Left colon (tissue), 2 donors: ENCODE measurements at regions not wholly inside any gene's neighbourhood (a gene's known extent, or its start where the extent isn't known, plus 50 kb on each side); places are given as distances from the start of the nearest gene placed in this dataset.

Experiments used
- ATAC-seq: fragments of 200-7000 bp; cut with Tn5 transposase; one replicate; pipeline ENCODE4 v1.9.1; 2020; ENCODE audit warnings: mild to moderate bottlenecking, moderate library complexity
- DNase-seq, 2 donors: peaks; one replicate each; pipeline ENCODE4 v3.0.0-alpha.2; 2020
- intact Hi-C, 2 donors: fragments of 100-400 bp; cut with DNase I in 1 of 2; cut with micrococcal nuclease in 1 of 2; formaldehyde crosslinking; loops; one replicate each; pipeline versions ENCODE4 v1.11.2 to v1.14.0; 2022; cut with DNase I, micrococcal nuclease
- donor health status: DM: no; HTN: no; CAD: no.
- donor health status: DM: yes; HTN: yes; CAD: no.

- no peak for ATAC-seq
- DNase-seq = no peak
- intact Hi-C loops = no loop called here
Observed at GRCh38 chr4:12242354-12242753, 813.7 kb upstream of the HS3ST1 start.

DNA sequence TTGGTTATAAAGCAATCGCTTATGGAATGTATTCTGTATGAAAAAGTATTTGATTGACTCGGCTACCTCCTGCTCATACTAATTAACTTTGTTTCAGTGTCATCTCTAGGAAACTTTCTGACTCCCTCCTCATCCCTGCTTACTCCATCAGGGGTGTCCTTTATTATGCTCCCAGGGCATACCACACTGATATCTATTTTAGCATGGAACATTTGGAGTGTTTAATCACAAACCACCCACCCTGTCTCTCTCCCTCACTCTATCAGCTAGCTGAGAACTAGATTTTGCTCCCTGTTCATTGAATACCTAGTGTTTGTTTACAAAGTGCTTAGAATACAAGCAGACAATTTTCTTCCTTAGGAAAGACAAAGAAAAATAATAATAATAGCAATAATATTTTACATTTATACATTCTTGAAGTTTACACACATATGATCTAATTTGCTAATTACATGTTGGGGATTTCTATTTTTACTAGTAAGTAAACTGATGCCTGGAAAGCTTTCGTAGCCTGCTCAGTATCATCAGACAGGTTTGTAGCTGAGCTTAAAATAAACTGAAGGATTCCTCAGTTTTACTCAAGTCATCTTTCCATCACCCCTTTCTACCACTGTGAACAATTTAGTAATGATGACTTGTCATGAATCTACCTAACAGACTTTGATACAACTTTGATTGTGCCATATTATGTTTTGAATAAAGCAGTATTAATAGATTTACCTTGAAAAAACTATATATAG, 811.4 kb upstream of the HS3ST1 start:
- ATAC-seq (no peak), DNase-seq (no peak)
- intact Hi-C loops = no loop called here

DNA sequence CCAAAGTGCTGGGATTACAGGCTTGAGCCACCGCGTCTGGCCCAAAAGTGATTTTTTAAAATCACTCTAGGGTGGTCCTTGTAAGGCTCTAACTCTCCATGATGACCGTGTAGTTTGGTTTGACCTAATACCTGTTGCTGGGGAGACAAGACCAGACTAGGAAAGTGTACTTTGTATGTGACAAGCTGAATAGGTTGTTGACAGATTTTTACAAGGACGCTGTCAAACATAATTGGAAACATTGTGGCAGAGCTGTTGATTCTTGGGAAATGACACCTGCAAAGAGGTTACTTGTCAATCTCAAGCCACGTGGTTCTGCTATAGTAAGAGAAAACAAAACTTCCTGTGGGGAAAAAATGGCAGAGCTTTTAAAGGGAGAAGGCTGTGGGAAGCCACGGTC, 802.4 kb upstream of the HS3ST1 start:
- intact Hi-C loops = no loop called here
- DNase-seq (no peak), ATAC-seq (no peak)

- DNase-seq = no peak
- intact Hi-C loops = no loop called here
- ATAC-seq = no peak
Observed at GRCh38 chr4:12221031-12221430, 792.3 kb upstream of the HS3ST1 start.

- DNase-seq = no peak
- intact Hi-C loops = no loop called here
Observed at GRCh38 chr4:12211636-12212035, 782.9 kb upstream of the HS3ST1 start.

GRCh38 chr4:12207396-12207795, 778.7 kb upstream of the HS3ST1 start:
- ATAC-seq (no peak), DNase-seq (no peak)
- intact Hi-C loops = no loop called here

More at GRCh38 chr4:12211636-12212035, 782.9 kb upstream of the HS3ST1 start:
- ATAC-seq = no peak

DNA sequence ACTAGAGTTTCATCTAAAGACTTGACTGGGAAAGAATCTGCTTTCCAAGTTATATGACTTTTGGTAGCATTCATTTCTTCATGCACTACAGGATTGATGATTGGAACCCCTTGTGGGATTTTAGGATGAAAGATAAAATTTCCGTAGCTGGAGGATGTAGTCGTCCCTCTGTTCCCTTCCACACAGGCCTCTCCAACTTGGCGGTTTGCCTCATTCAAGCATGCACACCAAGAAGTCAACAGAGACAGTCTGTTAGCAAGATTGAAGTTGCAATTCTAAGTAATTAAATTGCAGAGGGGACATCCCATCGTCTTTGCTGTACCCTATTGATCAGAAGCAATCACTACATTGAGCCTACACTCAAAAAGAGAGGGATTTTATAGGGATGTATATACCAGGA, 777.4 kb upstream of the HS3ST1 start:
- no peak for ATAC-seq
- intact Hi-C loops = no loop called here

GRCh38 chr4:12203945-12204344, 775.3 kb upstream of the HS3ST1 start:
- intact Hi-C loops = no loop called here
- no peak for DNase-seq

More for the DNA sequence above, 777.4 kb upstream of the HS3ST1 start:
- no peak for DNase-seq

DNA sequence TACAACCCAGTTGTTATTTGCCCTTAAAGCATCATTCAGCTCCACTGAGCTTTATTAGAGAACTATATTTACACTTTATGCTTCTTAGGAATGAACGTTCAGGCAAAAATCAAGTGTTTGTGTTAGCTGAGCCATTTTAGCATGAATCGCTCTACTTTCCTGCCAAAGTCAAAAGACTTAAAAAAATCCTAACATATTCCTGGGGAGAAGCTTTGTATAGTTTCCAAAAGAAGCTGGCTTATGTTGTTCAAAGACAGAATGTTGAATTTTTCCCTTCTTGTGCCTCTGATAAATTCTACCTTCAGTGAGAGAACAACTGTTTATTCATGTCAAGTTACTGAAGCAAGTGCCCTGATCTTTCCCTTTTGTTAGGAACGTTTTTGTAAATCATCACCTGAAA, 771.5 kb upstream of the HS3ST1 start:
- intact Hi-C loops = no loop called here
- no peak for ATAC-seq
- no peak for DNase-seq

More at GRCh38 chr4:12203945-12204344, 775.3 kb upstream of the HS3ST1 start:
- no peak for ATAC-seq

GRCh38 chr4:12186526-12186925, 757.8 kb upstream of the HS3ST1 start:
- intact Hi-C loops = no loop called here
- peak; percentile 66 for ATAC-seq
- DNase-seq = no peak

DNA sequence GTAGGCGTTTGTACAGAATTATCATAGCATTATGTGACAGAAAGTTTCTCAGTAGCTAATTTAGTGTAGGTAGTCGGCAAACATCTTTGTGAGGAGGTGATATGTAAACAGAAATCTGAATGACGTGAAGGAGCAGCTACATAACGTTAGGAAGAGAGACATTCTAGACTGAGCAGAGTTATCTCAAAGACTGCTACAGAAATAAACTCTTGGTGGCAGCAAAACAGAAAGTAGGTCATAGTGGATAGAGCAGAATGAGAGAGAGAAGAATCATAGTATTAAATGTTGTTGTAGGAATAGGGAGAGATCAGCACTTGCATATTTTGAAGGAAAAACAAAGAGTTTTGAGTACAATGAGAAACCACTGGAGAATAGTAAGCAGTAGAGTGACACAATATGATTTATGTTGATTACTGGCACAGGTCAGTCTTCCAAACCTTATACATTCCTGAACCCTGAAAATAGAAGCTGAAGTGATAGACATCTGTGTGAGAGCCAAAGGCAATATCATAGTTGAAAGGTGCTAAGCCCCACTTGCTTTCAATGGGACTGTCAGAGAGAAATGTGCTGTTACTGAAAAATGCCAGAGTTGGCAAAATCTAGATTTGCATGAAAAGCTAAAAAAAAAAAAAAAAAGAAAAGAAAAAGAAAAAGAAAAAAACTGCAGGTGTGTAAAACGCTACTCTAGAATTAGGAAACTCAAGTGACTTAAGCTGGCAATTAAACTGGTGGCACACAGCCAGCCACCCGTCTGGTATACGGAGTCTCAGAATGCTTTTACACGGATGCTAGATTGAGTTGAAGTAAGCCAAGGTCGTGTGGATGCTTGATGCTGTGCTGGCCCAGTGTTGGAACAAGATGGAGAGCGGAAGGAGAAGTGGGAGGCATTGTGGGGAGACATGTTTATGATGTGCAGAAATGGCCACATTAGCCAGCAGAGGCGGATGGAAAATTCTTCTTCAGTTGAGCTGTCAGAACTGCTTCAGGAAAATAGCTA, 750.2 kb upstream of the HS3ST1 start:
- intact Hi-C loops = no loop called here
- ATAC-seq = no peak
- no peak for DNase-seq

- DNase-seq (no peak), ATAC-seq (no peak)
- intact Hi-C loops = no loop called here
Observed at GRCh38 chr4:12177416-12177815, 748.7 kb upstream of the HS3ST1 start.

GRCh38 chr4:12173496-12173895, 744.8 kb upstream of the HS3ST1 start:
- intact Hi-C loops = no loop called here
- no peak for DNase-seq
- no peak for ATAC-seq

- DNase-seq (no peak), ATAC-seq (no peak)
- intact Hi-C loops = no loop called here
Observed at GRCh38 chr4:12172198-12172973, 743.7 kb upstream of the HS3ST1 start.

DNA sequence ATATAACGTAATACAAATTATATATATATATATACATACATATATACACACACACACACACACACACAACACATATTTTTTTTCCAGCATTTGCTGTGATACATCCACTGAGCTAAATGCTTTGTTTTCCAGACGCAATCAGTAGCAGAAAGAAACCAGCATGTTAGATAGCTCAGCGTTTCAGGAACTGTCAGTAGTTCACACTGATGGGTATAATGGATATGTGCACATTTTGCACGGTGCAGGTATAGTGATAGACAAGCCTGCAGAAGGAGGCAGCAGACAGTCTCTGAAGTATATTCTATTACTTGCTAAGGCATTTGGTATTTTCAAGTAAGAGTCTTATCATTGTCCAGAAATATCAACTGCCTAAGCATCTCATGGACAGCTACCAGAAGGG, 741.6 kb upstream of the HS3ST1 start:
- ATAC-seq = no peak
- intact Hi-C loops = no loop called here
- no peak for DNase-seq

GRCh38 chr4:12165616-12166015, 736.9 kb upstream of the HS3ST1 start:
- ATAC-seq (no peak), DNase-seq (no peak)
- intact Hi-C loops = no loop called here

GRCh38 chr4:12146339-12146738, 717.6 kb upstream of the HS3ST1 start:
- DNase-seq (no peak), ATAC-seq (no peak)
- intact Hi-C loops = no loop called here

GRCh38 chr4:12145768-12146167, 717.1 kb upstream of the HS3ST1 start:
- no peak for ATAC-seq
- intact Hi-C loops = no loop called here
- no peak for DNase-seq

DNA sequence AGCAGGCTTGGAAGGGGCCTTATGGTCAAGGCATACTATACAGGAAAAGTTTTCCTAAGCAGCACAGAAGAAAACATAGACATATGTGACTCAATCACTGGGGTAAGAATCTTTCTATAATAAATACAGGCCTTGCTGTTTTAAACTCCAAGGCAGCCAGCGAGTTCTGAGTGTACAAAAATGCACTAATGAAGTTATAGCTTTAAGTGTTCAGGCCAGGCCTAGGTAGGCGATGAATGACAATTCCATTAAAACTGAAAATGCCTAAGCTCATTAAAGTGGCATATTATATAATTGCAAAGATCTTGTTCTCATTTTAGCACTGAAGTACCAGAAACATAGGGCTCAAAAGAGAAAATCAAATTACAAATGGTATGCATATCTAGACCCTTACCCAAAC, 716.4 kb upstream of the HS3ST1 start:
- DNase-seq (no peak), ATAC-seq (no peak)
- intact Hi-C loops = no loop called here
